Fibroblast of pulmonary artery (primary cell): ENCODE measurements at regions not wholly inside any gene's neighbourhood (a gene's known extent, or its start where the extent isn't known, plus 50 kb on each side); places are given as distances from the start of the nearest gene placed in this dataset.
A peak's percentile ranks its signal among the peaks of the same experiment; 100 is the strongest.

Experiments
- DNase-seq: peaks from one replicate; pipeline ENCODE4 v3.0.0-alpha.2; 2010; ENCODE audit warnings: low read depth
- H3K4me3 ChIP-seq: replicated peaks from 2 replicates; pipeline ENCODE4 v1.5.1; 2011; ENCODE audit warnings: low read depth, mild to moderate bottlenecking, control low read depth, low read length, moderate library complexity
- TF ChIP-seq, protein P1 (sequence below): IDR thresholded peaks from 2 replicates; pipeline ENCODE4 v1.5.1; 2011; ENCODE audit warnings: mild to moderate bottlenecking, control low read depth, low read length, inconsistent platforms; ENCODE audit errors: missing control alignments

DNA sequence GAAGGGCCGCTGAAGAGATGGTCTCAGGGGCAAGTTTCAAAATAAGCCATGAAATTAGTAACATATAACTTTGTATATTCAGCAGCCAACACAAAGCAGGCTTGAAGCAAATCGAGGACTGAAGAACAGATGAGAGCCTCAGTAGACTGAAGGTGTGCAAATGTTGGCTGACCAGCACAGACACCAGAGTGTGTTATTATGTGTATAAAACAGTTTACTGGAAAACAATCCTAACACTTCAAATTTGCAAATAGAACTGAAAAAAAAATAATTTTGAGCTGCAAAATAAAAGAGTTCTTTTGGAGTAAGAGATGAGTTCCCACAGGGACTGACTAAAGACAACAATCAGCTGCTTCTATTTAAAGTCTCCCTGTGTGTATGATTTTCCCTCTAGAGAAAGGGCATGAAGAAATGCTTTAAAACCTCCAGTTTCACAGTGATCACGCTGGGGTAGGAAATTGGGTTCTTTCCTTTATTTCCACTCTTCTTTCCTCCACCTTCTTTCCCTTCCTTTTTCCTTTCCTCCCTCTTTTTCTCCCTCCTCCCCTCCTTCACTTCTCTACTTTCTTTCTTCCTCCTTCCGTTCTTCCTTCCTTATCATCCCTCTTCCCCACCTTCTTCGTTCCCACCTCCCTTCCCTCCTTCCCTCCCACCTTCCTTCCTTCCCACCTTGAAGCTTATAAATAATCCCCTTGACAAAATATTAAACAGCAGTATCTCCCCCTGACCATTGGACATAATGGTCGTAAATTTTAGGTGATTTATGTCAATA is 383.9 kb upstream of the DCN start:
- TF ChIP-seq, protein P1, sequence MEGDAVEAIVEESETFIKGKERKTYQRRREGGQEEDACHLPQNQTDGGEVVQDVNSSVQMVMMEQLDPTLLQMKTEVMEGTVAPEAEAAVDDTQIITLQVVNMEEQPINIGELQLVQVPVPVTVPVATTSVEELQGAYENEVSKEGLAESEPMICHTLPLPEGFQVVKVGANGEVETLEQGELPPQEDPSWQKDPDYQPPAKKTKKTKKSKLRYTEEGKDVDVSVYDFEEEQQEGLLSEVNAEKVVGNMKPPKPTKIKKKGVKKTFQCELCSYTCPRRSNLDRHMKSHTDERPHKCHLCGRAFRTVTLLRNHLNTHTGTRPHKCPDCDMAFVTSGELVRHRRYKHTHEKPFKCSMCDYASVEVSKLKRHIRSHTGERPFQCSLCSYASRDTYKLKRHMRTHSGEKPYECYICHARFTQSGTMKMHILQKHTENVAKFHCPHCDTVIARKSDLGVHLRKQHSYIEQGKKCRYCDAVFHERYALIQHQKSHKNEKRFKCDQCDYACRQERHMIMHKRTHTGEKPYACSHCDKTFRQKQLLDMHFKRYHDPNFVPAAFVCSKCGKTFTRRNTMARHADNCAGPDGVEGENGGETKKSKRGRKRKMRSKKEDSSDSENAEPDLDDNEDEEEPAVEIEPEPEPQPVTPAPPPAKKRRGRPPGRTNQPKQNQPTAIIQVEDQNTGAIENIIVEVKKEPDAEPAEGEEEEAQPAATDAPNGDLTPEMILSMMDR, result no peak
- DNase-seq, result no peak
- H3K4me3 ChIP-seq, result no peak overlapping the region

DNA sequence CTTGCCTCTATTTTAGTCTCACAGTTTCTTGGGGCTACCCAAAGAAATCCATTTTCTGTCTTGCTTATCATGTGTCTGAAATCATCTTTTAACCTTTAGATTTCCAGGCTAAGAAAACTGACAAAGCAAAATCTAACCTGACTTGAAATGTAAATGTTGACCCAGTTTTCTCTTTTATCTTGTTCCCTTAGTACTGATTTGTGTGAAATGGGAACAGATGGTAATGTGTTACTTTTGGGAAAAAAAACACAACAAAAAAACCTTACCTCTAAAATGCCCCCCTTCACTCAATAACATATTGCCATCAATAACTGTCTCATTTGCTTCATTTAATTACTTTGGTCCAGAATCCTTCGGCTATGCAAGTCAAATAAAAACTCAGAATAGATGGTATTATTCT is 383.2 kb upstream of the DCN start:
- no peak for DNase-seq
- TF ChIP-seq, protein P1, result no peak
- no peak overlapping the region for H3K4me3 ChIP-seq

DNA sequence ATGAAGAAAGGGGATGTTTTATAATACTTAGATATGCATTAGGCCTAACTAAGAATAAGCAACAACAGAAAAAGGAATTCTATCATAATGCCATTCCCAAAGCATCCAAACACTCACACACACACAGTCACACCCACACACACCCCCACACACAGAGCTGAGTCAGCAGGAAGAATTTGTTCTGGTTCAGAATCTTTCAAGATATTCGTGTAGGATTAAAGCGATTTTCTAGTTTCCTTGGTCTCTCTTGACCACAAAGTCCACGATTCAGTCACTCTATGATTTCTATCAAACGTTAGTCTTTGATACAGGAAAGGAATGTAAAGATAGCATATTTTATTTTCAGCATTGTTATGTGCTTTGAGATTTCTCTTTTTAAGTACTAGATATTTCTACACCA is 382.6 kb upstream of the DCN start:
- no peak overlapping the region for H3K4me3 ChIP-seq
- TF ChIP-seq, protein P1, result no peak
- DNase-seq, result peak; percentile 40

- DNase-seq, result no peak
- TF ChIP-seq, protein P1, result no peak
These were observed 380.6 kb upstream of the DCN start for GRCh38 chr12:91563011-91563765.

DNA sequence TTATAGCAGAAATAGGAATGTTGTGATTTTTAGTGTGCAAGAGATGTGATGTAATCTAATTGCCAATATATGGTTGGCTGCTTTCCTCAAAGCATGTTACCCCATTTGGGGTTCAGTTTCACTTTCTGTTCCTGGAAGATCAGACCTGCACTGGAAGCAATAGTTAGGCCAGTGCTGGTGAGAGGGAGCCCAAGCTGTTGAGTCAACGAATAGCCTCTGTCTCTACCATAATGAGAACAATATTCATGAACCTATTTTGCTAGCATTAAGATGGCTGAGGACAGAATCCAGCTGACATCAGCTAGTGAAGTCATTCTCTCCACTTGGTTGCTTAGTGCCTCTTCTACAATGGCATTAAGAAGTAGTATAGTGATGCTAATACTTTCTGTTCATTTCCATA is 379.9 kb upstream of the DCN start:
- TF ChIP-seq, protein P1, result no peak
- DNase-seq, result no peak
- H3K4me3 ChIP-seq, result no peak overlapping the region

More at GRCh38 chr12:91563011-91563765, 380.6 kb upstream of the DCN start:
- H3K4me3 ChIP-seq, result no peak overlapping the region

DNA sequence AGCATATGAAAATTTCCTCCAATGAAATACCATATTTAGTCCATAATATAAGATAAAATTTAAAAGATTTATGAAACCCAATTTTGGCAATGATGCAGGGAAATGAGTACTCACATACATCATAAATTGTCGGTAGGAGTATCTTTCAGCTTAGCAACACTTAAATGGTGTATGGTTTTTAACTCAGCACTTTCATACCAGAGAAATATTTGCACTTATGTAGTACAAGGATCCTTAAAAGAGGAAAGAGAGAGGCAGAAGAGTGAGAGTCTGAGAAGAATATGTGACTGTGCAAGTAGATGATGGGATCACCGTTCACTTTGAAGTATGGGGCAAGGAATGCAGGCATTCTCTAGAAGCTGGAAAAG is 379.3 kb upstream of the DCN start:
- TF ChIP-seq, protein P1, result no peak
- H3K4me3 ChIP-seq, result no peak overlapping the region
- DNase-seq, result no peak
